Mononuclear cell (primary cell): ENCODE measurements at regions not wholly inside any gene's neighbourhood (a gene's known extent, or its start where the extent isn't known, plus 50 kb on each side); places are given as distances from the start of the nearest gene placed in this dataset.

Experiments used
- H3K27me3 ChIP-seq: 2 replicates; pipeline ENCODE4 v1.6.0; 2011; ENCODE audit warnings: low read length, control low read depth; ENCODE audit not compliant: insufficient read depth
- H3K4me1 ChIP-seq: 2 replicates; pipeline ENCODE4 v1.5.1; 2011; ENCODE audit warnings: mild to moderate bottlenecking, low read length, control low read depth; ENCODE audit not compliant: insufficient read depth
- H3K4me3 ChIP-seq: 2 replicates; pipeline ENCODE4 v1.5.1; 2011; ENCODE audit warnings: mild to moderate bottlenecking, low read length, moderate library complexity
- H3K9me3 ChIP-seq: 2 replicates; pipeline ENCODE4 v1.5.1; 2011; ENCODE audit warnings: low read depth, mild to moderate bottlenecking, control low read depth, low read length

DNA sequence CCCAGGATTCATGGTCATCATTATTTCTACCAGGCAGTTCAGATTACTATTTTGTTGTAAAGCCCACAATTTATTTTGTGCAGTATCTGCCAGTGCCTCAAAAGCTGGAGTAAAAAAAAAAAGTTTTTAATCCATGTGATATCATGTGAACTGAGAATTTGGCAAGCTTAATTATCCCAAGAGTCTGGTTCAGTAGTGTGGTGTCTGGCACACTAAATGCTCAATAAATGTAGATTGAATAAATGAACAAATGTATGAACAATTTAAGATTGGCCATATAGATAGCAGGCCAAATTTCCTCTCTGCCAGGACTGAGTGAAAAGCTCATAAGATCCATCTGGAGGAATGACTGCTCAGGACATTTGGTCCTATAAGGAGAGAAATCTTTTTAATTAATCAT lies 533.0 kb downstream of the TLE1 start:
- Histone ChIP-seq H3K4me1 (no peaks in the 10 kb centered on the region), H3K9me3 (no peaks in the 10 kb centered on the region), H3K27me3 (no peaks in the 10 kb centered on the region), H3K4me3 (no peak overlapping the region)

DNA sequence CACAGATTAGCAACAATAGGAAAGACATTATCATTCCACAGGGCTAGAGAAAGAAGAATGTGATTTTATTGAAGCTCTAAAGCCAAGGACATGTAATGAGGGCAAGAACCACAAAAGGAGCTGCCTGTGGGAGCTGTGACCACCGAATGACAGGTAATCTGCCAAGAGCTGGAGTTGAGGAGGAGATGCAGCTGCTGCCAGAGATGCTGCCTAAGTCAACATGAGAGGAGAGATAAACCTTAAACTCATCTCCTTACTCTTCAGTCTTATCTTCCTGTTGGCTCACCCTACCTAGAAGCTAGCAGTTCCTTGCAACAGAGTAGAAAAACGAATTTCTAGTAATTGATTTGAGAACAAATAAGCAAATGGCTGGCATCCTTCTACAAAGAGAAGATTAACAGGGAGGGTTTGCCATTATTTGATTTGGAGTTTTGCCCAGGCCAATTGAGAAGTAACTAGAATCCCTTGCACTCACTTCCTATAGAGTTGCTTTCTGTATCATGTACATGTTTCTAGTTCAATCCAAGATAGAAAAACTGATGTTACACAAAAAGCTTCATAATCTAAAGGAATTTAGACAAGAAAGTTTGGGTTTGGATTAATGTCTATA lies 539.2 kb downstream of the TLE1 start:
- Histone ChIP-seq H3K9me3 (peaks cover 8% of the 10 kb centered on the region), H3K4me3 (no peak overlapping the region), H3K4me1 (no peaks in the 10 kb centered on the region), H3K27me3 (no peaks in the 10 kb centered on the region)

DNA sequence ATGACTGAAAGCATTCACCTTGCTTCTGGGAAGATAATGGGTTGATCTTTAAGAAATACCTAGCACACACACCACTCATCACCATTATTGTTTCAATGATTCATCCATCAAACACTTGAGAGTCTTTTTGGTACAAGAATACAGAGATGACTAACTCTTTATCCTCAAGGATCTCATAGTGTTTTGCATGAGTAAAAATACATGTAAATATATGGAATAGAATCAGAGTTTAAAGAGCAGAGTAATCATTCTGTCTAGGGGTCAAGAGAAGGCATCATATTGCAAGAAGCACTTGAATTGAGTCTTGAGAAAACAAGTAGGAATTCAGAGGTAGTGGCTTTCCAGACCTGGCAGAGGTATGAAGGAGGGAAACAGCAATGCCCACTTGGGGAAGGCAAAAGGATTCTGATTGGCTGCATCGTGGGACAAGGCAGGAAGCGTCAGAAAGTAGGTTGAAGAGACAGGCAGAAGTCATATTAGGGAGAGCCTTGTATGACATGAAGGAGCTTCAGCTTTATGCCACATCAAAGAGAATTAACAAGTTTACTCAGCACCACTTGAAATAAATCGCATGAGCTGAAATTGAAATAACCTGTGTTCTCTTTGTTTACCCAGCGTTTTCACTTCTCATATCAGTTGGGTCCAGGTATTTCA lies 542.5 kb downstream of the TLE1 start:
- H3K27me3 ChIP-seq: no peaks in the 10 kb centered on the region
- peaks cover 8% of the 10 kb centered on the region for H3K9me3 ChIP-seq
- no peaks in the 10 kb centered on the region for H3K4me1 ChIP-seq
- H3K4me3 ChIP-seq: no peak overlapping the region

DNA sequence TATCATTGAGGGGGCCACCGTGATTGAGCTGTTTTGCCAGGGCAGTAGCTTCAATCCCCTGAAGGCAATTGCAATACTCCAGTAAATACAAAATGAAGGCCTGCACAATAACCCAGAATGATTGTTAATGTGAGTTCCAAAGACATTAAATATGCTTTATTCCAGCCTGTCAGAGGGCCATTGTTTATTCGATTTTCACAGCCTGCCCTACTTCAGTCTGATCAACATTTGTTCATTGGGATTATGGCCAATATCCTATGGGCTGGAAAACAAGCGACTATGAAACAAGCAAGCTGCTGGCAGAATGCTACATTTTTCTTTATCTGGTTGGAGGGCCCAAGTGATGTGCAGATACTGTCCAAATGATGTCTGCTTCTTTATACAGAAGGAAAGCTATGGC lies 543.1 kb downstream of the TLE1 start:
- H3K4me3 ChIP-seq: no peak overlapping the region

DNA sequence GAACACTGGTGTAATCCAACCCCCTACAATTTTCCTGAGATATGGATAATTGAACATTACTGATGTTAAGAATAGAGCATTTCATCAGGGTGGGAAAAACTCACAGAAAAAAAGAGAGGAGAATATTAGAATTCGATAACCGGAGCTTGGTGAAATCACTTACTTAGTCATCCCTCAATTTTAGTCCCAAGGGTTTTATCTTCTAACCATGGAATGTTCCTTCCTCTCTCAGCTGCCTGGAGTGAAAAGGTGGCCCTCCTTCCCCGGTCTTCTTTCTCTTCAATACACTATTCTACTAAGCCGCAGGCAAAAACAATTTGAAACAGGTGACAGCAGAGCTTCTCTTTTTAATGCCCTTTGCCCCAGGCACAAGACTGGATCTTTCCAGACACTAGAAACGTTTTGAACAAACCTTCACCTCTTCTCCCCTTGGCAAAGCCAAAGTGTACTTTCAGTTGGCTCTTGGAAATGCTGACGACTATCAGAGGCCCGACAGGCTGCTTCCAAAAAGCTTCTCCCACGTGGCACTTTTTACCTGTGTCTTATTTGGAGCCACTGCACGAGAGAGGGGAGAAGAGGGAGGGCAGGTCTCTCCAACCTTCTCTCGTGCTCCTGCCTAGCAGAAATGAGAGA lies 543.9 kb downstream of the TLE1 start:
- H3K27me3 ChIP-seq: no peaks in the 10 kb centered on the region
- no peak overlapping the region for H3K4me3 ChIP-seq
- H3K4me1 ChIP-seq: no peaks in the 10 kb centered on the region
- H3K9me3 ChIP-seq: peaks cover 8% of the 10 kb centered on the region

More for the DNA sequence above, 543.1 kb downstream of the TLE1 start:
- Histone ChIP-seq H3K27me3 (no peaks in the 10 kb centered on the region), H3K4me1 (no peaks in the 10 kb centered on the region), H3K9me3 (peaks cover 8% of the 10 kb centered on the region)

DNA sequence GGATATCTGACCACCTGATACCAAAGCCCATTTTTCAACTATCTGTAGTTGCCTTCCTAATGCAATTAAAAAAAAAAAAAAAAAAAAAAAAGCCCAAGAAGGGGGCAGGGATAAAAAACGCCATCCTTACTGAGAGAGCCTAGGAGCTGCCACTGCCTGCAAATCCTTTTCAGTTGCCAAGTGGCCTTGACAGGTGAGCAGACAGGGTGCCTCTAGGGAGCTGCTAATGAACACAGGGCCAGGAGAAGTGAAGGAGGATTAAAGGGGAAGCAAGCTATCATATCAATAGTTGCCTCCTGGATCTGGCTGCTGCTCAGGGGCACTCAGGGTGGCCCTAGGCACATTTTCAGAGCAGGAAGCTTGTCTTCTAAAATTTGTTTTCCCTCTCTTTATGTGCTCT lies 547.4 kb downstream of the TLE1 start:
- no peaks in the 10 kb centered on the region for H3K9me3 ChIP-seq
- H3K4me1 ChIP-seq: no peaks in the 10 kb centered on the region
- H3K27me3 ChIP-seq: no peaks in the 10 kb centered on the region
- no peak overlapping the region for H3K4me3 ChIP-seq

DNA sequence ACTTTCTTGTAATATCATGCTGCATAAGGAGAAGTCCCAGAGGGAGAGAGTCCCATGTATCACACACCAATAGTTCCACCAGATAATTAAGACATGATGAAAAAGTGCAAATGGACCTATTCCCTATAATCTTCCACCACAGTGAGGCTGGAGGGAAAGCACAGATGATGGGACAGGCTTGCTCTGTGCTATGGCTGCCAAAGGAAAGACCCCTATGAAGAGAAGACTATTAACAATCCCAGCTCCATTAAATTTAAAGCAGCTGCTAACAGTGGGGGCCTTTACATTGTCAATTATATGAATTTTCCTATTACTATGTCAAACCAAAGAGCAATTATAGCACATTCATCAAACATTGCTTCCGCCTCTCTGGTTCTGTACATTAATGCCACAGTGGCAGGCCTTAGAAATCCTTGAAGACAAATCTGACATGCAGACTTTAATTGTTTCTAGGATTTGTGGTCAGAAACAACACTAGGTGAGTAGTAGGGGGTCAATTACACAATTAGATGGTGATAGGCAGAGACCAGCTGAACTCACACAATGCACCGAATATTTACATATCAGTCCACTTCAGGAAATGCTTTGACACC lies 551.3 kb downstream of the TLE1 start:
- H3K4me3 ChIP-seq: no peak overlapping the region
- H3K4me1 ChIP-seq: no peaks in the 10 kb centered on the region
- no peaks in the 10 kb centered on the region for H3K9me3 ChIP-seq
- H3K27me3 ChIP-seq: no peaks in the 10 kb centered on the region

DNA sequence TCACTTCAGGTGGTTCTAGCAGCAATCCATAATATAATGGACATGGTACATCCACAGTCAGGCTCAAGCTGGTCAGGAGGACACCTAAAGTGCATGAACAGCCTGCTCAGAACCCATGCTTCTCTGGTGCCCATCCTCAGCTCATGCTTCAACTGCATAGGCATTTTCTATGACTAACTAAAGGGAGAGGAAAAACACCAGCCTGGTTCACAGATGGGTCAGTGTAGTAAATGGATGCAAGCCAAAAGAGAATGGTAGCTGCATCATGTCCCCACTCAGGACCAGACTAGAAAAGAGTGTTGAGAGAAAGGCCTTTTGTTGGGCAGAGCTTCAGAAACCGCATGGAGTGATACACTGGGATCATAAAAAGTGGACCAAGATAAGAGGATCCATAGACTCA lies 556.6 kb downstream of the TLE1 start:
- Histone ChIP-seq H3K4me1 (no peaks in the 10 kb centered on the region), H3K4me3 (no peak overlapping the region), H3K27me3 (no peaks in the 10 kb centered on the region), H3K9me3 (no peaks in the 10 kb centered on the region)

DNA sequence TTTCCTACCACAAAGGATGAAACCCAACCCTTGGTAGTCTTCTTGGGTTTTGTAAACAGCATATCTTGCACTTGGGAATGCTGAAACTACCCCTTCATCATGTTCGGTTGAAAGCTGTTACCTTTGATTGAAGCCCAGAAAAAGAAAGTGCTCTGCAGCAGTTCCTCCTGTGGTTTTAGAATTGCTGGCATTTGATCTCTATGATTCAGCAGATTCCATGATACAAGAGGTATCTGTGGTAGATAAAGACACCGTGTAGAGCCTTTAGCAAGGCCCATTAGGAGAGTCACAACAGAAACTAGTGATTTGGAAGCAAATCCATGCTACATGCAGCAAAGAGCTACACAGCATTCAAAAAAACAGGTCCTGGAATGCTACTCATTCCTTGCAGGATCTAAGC lies 557.0 kb downstream of the TLE1 start:
- H3K9me3 ChIP-seq: no peaks in the 10 kb centered on the region
- H3K4me3 ChIP-seq: no peak overlapping the region
- H3K4me1 ChIP-seq: no peaks in the 10 kb centered on the region
- H3K27me3 ChIP-seq: no peaks in the 10 kb centered on the region

DNA sequence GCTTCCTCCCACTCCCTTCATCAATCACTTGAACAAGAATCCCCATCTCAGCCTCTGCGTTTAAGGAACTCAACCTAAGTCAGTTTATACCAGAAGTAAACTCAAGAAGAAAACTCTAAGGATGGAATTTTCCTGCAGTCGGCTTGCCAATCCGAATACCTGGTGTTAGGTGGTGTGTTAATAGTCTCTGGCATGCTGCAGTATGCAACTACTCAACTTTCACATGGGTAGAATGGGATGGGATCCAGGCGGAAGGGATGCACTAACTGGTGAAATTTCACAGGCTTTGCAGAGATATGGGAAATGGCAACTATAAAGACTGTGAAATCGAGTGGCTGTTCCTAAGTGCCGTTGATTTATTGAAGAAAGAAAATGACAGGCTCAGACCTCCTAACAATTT lies 560.6 kb downstream of the TLE1 start:
- Histone ChIP-seq H3K4me1 (no peaks in the 10 kb centered on the region), H3K9me3 (no peaks in the 10 kb centered on the region), H3K4me3 (no peak overlapping the region), H3K27me3 (no peaks in the 10 kb centered on the region)

DNA sequence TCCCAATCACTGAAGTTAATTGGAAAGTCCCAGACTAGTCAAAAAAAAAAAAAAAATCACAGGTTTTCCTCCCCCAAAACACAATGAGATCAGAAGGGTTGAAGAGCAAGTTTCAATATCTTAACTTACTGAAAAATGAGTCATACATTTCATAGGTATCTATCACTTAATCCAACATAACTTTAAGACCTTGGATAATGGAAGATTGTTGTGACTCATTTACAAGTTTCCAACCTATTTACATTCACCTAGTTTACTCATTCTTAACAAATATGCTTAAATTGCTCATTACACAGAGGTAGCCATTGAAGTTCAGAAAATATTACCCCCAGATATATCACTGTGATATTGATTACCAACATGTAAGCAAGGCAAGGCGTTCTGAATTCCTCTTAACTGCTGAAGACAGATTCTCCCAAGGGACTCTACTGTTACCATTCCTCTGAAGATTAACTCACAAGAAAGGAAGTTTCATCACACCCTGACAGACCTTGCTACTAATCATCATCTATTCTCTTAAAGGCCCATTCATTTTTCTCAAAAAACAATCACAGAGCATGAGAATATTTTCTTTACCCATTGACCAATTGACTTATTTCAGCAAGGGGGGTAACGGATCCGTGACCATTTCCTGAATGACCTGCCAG lies 563.8 kb downstream of the TLE1 start:
- no peaks in the 10 kb centered on the region for H3K9me3 ChIP-seq
- H3K27me3 ChIP-seq: no peaks in the 10 kb centered on the region
- no peaks in the 10 kb centered on the region for H3K4me1 ChIP-seq
- no peak overlapping the region for H3K4me3 ChIP-seq

DNA sequence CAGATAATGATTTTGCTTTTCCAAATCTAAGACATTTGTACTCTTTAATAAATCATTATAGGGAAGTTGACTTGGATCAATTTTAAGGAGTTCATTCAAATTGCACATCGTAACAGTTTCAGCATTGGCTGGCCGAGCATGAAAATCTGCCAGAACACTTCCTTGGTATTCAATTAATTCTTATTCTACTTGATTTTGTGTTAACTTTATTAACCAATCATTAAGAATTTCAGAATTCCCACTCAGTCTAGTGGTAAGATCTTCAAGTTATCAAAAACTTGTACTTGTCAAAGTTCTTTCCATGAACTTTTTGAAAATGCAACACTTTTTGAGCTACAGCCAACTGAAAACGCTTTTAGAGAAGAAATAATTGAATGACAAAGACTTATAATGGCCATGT lies 565.8 kb downstream of the TLE1 start:
- Histone ChIP-seq H3K4me1 (peaks cover 2% of the 10 kb centered on the region), H3K27me3 (no peaks in the 10 kb centered on the region), H3K9me3 (no peaks in the 10 kb centered on the region), H3K4me3 (no peak overlapping the region)

DNA sequence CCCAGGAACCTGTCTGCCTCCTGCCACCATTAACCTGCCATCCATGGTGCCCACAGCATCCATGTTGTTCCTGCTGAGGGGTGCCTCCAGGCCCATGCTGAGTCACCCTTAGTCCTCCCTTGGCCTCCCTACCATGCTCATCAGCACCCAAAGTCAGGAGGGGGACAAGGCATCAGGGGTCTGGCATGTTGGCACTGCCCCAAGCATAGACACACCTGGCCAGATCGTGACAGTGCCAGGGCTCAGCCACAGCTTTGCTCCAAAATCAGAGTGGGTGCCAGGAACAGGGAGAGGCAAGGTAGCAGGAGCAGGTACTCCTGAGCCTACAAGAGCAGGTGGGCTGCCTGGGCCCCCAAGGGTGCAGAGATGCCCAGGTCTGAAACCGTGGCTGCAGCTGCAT lies 566.6 kb downstream of the TLE1 start:
- no peaks in the 10 kb centered on the region for H3K27me3 ChIP-seq
- H3K4me3 ChIP-seq: no peak overlapping the region
- peaks cover 3% of the 10 kb centered on the region for H3K4me1 ChIP-seq
- no peaks in the 10 kb centered on the region for H3K9me3 ChIP-seq

DNA sequence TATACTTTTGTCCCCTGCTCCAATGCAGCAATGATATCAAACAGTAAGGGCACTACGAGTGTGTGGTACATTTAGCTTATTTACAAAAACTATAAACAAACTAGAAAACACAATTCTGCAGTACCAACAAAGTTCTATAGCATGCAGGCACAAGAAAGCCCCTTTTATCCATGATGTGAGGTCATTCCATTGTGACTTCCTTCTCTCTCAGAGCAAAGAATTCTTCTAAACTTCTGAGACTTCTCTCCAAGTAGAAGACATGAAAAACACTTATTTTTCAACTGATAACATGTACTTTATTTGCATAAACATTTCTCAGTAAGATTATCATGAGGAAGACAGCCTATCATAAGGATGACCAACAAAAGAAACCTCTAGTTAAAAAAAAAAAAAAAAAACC lies 569.8 kb downstream of the TLE1 start:
- Histone ChIP-seq H3K27me3 (no peaks in the 10 kb centered on the region), H3K9me3 (no peaks in the 10 kb centered on the region), H3K4me1 (peaks cover 3% of the 10 kb centered on the region), H3K4me3 (no peak overlapping the region)

DNA sequence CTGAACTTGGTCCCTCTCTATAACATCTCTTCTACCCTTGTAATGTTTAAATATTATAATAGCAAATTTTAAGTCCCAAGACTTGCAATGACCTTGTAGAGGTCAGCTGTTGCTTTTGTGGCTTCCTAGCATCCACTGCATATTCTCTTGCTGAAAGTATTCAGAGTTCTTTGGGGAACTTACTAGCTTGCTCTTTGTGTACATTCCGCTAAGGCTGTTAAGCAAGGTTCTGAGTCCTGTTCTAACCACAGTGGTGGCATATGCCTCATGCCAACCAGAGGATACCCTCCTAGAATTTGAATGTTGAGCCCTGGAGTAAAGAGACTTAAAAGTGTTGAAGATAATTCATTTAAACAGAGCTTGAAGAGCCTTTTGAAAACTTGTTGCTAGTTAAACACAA lies 570.9 kb downstream of the TLE1 start:
- Histone ChIP-seq H3K4me3 (no peak overlapping the region), H3K27me3 (no peaks in the 10 kb centered on the region), H3K4me1 (peaks cover 15% of the 10 kb centered on the region), H3K9me3 (no peaks in the 10 kb centered on the region)
